SK-N-SH treated with all-trans-retinoic acid at 6 μM for 48 hours (cell line): ENCODE measurements at regions not wholly inside any gene's neighbourhood (a gene's known extent, or its start where the extent isn't known, plus 50 kb on each side); places are given as distances from the start of the nearest gene placed in this dataset.

Source experiments
- ATAC-seq: fragments of 200-7000 bp; cut with Tn5 transposase; 3 replicates; pipeline ENCODE4 v1.9.1; 2020; ENCODE audit warnings: mild to moderate bottlenecking, moderate library complexity
- BACH2 ChIP-seq: fragments of 250-450 bp; sonication (Bioruptor Pico); IDR thresholded peaks from 2 replicates; pipeline ENCODE4 v1.9.0; 2021; ENCODE audit warnings: mild to moderate bottlenecking, borderline replicate concordance
- CREB5 ChIP-seq: fragments of 250-450 bp; sonication (Bioruptor Pico); IDR thresholded peaks from 2 replicates; pipeline ENCODE4 v1.5.1; 2020; ENCODE audit warnings: low read depth, mild to moderate bottlenecking, moderate library complexity
- CSDC2 ChIP-seq: fragments of 250-450 bp; sonication (Bioruptor Pico); IDR thresholded peaks from 2 replicates; pipeline ENCODE4 v1.5.0; 2020; ENCODE audit warnings: mild to moderate bottlenecking, moderate library complexity
- CSRNP3 ChIP-seq: fragments of 250-450 bp; sonication (Bioruptor Pico); IDR thresholded peaks from 2 replicates; pipeline ENCODE4 v1.5.1; 2021; ENCODE audit warnings: mild to moderate bottlenecking, moderate library complexity
- ESRRG ChIP-seq: fragments of 250-450 bp; sonication (Bioruptor Pico); IDR thresholded peaks from 2 replicates; pipeline ENCODE4 v1.6.1; 2021; ENCODE audit warnings: mild to moderate bottlenecking
- GLIS3 ChIP-seq: fragments of 250-450 bp; sonication (Bioruptor Pico); IDR thresholded peaks from 2 replicates; pipeline ENCODE4 v1.5.0; 2020; ENCODE audit warnings: mild to moderate bottlenecking, moderate library complexity
- ISL1 ChIP-seq: fragments of 250-450 bp; sonication (Bioruptor Pico); IDR thresholded peaks from 2 replicates; pipeline ENCODE4 v2.1.2; 2022; ENCODE audit warnings: mild to moderate bottlenecking, moderate library complexity
- OSR1 ChIP-seq: fragments of 250-450 bp; sonication (Bioruptor Pico); IDR thresholded peaks from 2 replicates; pipeline ENCODE4 v1.8.0; 2022; ENCODE audit warnings: moderate library complexity, mild to moderate bottlenecking, inconsistent platforms
- PATZ1 ChIP-seq: fragments of 250-450 bp; sonication (Bioruptor Pico); IDR thresholded peaks from 2 replicates; pipeline ENCODE4 v1.8.0; 2020; ENCODE audit warnings: mild to moderate bottlenecking, moderate library complexity, borderline replicate concordance
- POU6F1 ChIP-seq: fragments of 250-450 bp; sonication (Bioruptor Pico); IDR thresholded peaks from 2 replicates; pipeline ENCODE4 v1.8.0; 2021; ENCODE audit warnings: low read depth, mild to moderate bottlenecking, moderate library complexity, borderline replicate concordance
- RARB ChIP-seq: fragments of 250-450 bp; sonication (Bioruptor Pico); IDR thresholded peaks from 2 replicates; pipeline ENCODE4 v1.8.0; 2021; ENCODE audit warnings: mild to moderate bottlenecking, moderate library complexity
- SNAI2 ChIP-seq: fragments of 250-450 bp; sonication (Bioruptor Pico); IDR thresholded peaks from 2 replicates; pipeline ENCODE4 v1.5.0; 2020; ENCODE audit warnings: mild to moderate bottlenecking, moderate library complexity
- TCF4 ChIP-seq: fragments of 250-450 bp; sonication (Bioruptor Pico); IDR thresholded peaks from 2 replicates; pipeline ENCODE4 v1.8.0; 2021; ENCODE audit warnings: mild to moderate bottlenecking, moderate library complexity, borderline replicate concordance
- TOX ChIP-seq: fragments of 250-450 bp; sonication (Bioruptor Pico); IDR thresholded peaks from 2 replicates; pipeline ENCODE4 v1.8.0; 2021; ENCODE audit warnings: mild to moderate bottlenecking, moderate library complexity, borderline replicate concordance
- ZC3H10 ChIP-seq: fragments of 250-450 bp; sonication (Bioruptor Pico); IDR thresholded peaks from 2 replicates; pipeline ENCODE4 v1.5.1; 2021; ENCODE audit warnings: mild to moderate bottlenecking, moderate library complexity
- ZFP3 ChIP-seq: fragments of 250-450 bp; sonication (Bioruptor Pico); IDR thresholded peaks from 2 replicates; pipeline ENCODE4 v1.5.0; 2020; ENCODE audit warnings: mild to moderate bottlenecking, moderate library complexity
- ZFP30 ChIP-seq: fragments of 450-650 bp; formaldehyde crosslinking; IDR thresholded peaks from 2 replicates; pipeline ENCODE4 v1.5.0; 2022; ENCODE audit warnings: mild to moderate bottlenecking, moderate library complexity
- ZNF565 ChIP-seq: fragments of 450-650 bp; formaldehyde crosslinking; conservative IDR thresholded peaks from 2 replicates; pipeline ENCODE4 v1.5.0; 2020; ENCODE audit warnings: low read depth, mild to moderate bottlenecking, moderate library complexity
- ZNF70 ChIP-seq: fragments of 450-650 bp; formaldehyde crosslinking; IDR thresholded peaks from 2 replicates; pipeline ENCODE4 v1.5.0; 2020; ENCODE audit warnings: mild to moderate bottlenecking, moderate library complexity
- ZNF8 ChIP-seq: fragments of 450-650 bp; formaldehyde crosslinking; IDR thresholded peaks from 2 replicates; pipeline ENCODE4 v1.5.0; 2020; ENCODE audit warnings: mild to moderate bottlenecking, moderate library complexity
- TF ChIP-seq, protein P1 (sequence below): fragments of 250-450 bp; sonication (Bioruptor Pico); IDR thresholded peaks from 2 replicates; pipeline ENCODE4 v1.5.0; 2020; ENCODE audit warnings: mild to moderate bottlenecking, moderate library complexity

GRCh38 chr4:120524237-120524636 lies 398.3 kb downstream of the PRDM5 start:
- no peak for ATAC-seq
- no peak for TF ChIP-seq ZC3H10 (CRISPR knock-in tag)
- no peak for TF ChIP-seq ZFP3 (CRISPR knock-in tag)
- TF ChIP-seq TCF4 (CRISPR knock-in tag) = no peak
- no peak for TF ChIP-seq CSRNP3
- TF ChIP-seq RARB (CRISPR knock-in tag) = no peak
- TF ChIP-seq CSDC2 (CRISPR knock-in tag) = no peak
- TF ChIP-seq ESRRG = no peak
- TF ChIP-seq BACH2 (CRISPR knock-in tag) = no peak
- TF ChIP-seq SNAI2 (CRISPR knock-in tag) = no peak

GRCh38 chr4:120520761-120521160 lies 401.8 kb downstream of the PRDM5 start:
- TF ChIP-seq TOX (CRISPR knock-in tag) = no peak
- no peak for TF ChIP-seq ZFP3 (CRISPR knock-in tag)
- no peak for TF ChIP-seq GLIS3
- no peak for TF ChIP-seq ZC3H10 (CRISPR knock-in tag)
- TF ChIP-seq ISL1 (CRISPR knock-in tag) = no peak
- TF ChIP-seq ZNF8 (CRISPR knock-in tag) = no peak
- no peak for TF ChIP-seq PATZ1
- no peak for TF ChIP-seq OSR1 (CRISPR knock-in tag)
- no peak for TF ChIP-seq TCF4 (CRISPR knock-in tag)
- TF ChIP-seq CREB5 = no peak
- no peak for TF ChIP-seq CSDC2 (CRISPR knock-in tag)
- TF ChIP-seq ESRRG = no peak
- ATAC-seq = no peak

GRCh38 chr4:120517966-120518365 lies 404.6 kb downstream of the PRDM5 start:
- TF ChIP-seq ZFP30 = no peak
- TF ChIP-seq ZNF8 (CRISPR knock-in tag) = no peak
- no peak for TF ChIP-seq RARB (CRISPR knock-in tag)
- TF ChIP-seq ZNF70 (CRISPR knock-in tag) = no peak
- TF ChIP-seq TOX (CRISPR knock-in tag) = no peak
- no peak for TF ChIP-seq CSDC2 (CRISPR knock-in tag)
- TF ChIP-seq ZC3H10 (CRISPR knock-in tag) = no peak
- TF ChIP-seq, protein P1, sequence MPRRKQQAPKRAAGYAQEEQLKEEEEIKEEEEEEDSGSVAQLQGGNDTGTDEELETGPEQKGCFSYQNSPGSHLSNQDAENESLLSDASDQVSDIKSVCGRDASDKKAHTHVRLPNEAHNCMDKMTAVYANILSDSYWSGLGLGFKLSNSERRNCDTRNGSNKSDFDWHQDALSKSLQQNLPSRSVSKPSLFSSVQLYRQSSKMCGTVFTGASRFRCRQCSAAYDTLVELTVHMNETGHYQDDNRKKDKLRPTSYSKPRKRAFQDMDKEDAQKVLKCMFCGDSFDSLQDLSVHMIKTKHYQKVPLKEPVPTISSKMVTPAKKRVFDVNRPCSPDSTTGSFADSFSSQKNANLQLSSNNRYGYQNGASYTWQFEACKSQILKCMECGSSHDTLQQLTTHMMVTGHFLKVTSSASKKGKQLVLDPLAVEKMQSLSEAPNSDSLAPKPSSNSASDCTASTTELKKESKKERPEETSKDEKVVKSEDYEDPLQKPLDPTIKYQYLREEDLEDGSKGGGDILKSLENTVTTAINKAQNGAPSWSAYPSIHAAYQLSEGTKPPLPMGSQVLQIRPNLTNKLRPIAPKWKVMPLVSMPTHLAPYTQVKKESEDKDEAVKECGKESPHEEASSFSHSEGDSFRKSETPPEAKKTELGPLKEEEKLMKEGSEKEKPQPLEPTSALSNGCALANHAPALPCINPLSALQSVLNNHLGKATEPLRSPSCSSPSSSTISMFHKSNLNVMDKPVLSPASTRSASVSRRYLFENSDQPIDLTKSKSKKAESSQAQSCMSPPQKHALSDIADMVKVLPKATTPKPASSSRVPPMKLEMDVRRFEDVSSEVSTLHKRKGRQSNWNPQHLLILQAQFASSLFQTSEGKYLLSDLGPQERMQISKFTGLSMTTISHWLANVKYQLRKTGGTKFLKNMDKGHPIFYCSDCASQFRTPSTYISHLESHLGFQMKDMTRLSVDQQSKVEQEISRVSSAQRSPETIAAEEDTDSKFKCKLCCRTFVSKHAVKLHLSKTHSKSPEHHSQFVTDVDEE = no peak
- TF ChIP-seq ZFP3 (CRISPR knock-in tag) = no peak
- TF ChIP-seq ISL1 (CRISPR knock-in tag) = no peak
- no peak for TF ChIP-seq ZNF565 (CRISPR knock-in tag)
- TF ChIP-seq, all 23 proteins: peak for 0
- ATAC-seq = peak; percentile 95

- ATAC-seq = no peak
- TF ChIP-seq ISL1 (CRISPR knock-in tag) (no peak), ZFP30 (no peak), CSDC2 (CRISPR knock-in tag) (no peak), POU6F1 (CRISPR knock-in tag) (no peak), ZC3H10 (CRISPR knock-in tag) (no peak), RARB (CRISPR knock-in tag) (no peak), ESRRG (no peak), CSRNP3 (no peak)
- TF ChIP-seq, protein P1 = no peak
Measured at GRCh38 chr4:120509719-120510118, 412.8 kb downstream of the PRDM5 start.
